NOMO-1 (cell line): ENCODE measurements at regions not wholly inside any gene's neighbourhood (a gene's known extent, or its start where the extent isn't known, plus 50 kb on each side); places are given as distances from the start of the nearest gene placed in this dataset.

Experiments used
- DNase-seq, 2 experiments: peaks; one replicate each; lab custom pipeline; 2025; ENCODE audit not compliant: unreplicated experiment in 2 of 2; lab: John Stamatoyannopoulos, UW

GRCh38 chr5:68429510-68429909, 214.0 kb downstream of the PIK3R1 start:
- no peak for DNase-seq

- no peak for DNase-seq
Measured at GRCh38 chr5:68430279-68430678, 214.7 kb downstream of the PIK3R1 start.

- no peak for DNase-seq
Measured at GRCh38 chr5:68431186-68431585, 215.6 kb downstream of the PIK3R1 start.

- no peak for DNase-seq
Measured at GRCh38 chr5:68431601-68432337, 216.2 kb downstream of the PIK3R1 start.

GRCh38 chr5:68432682-68433081, 217.1 kb downstream of the PIK3R1 start:
- no peak for DNase-seq

GRCh38 chr5:68433526-68433922, 218.0 kb downstream of the PIK3R1 start:
- DNase-seq = peak in 1 of 2 experiments; percentile 41

- peak; percentile 90 to 95 for DNase-seq
Measured at GRCh38 chr5:68433923-68434879, 218.6 kb downstream of the PIK3R1 start.

- DNase-seq = peak; percentile 50 to 70
Measured at GRCh38 chr5:68435611-68436010, 220.1 kb downstream of the PIK3R1 start.

GRCh38 chr5:68436686-68437520, 221.3 kb downstream of the PIK3R1 start:
- no peak for DNase-seq

- no peak for DNase-seq
Measured at GRCh38 chr5:68438876-68439275, 223.3 kb downstream of the PIK3R1 start.

GRCh38 chr5:68440245-68440644, 224.7 kb downstream of the PIK3R1 start:
- DNase-seq = peak in 1 of 2 experiments; percentile 1

GRCh38 chr5:68440651-68441050, 225.1 kb downstream of the PIK3R1 start:
- no peak for DNase-seq

- no peak for DNase-seq
Measured at GRCh38 chr5:68441309-68442073, 225.9 kb downstream of the PIK3R1 start.

GRCh38 chr5:68443091-68443490, 227.5 kb downstream of the PIK3R1 start:
- no peak for DNase-seq

GRCh38 chr5:68444048-68444447, 228.5 kb downstream of the PIK3R1 start:
- DNase-seq = no peak

GRCh38 chr5:68444833-68445232, 229.3 kb downstream of the PIK3R1 start:
- no peak for DNase-seq

GRCh38 chr5:68445257-68446069, 229.9 kb downstream of the PIK3R1 start:
- DNase-seq = no peak

GRCh38 chr5:68446070-68446357, 230.5 kb downstream of the PIK3R1 start:
- DNase-seq = no peak

GRCh38 chr5:68446487-68446894, 230.9 kb downstream of the PIK3R1 start:
- no peak for DNase-seq
